Erythroblast (primary cell): ENCODE measurements at regions not wholly inside any gene's neighbourhood (a gene's known extent, or its start where the extent isn't known, plus 50 kb on each side); places are given as distances from the start of the nearest gene placed in this dataset.

Experiments used
- GATA1 ChIP-seq: IDR thresholded peaks from 2 replicates; pipeline ENCODE4 v1.6.1; 2011; ENCODE audit warnings: low read depth, mild to moderate bottlenecking, control low read depth, low read length, moderate library complexity
- POLR2A ChIP-seq: IDR thresholded peaks from 2 replicates; pipeline ENCODE4 v1.6.1; 2011; ENCODE audit warnings: mild to moderate bottlenecking, low read length

GRCh38 chr10:85510682-85511081 lies 855.9 kb downstream of the GRID1 start:
- TF ChIP-seq POLR2A (no peak), GATA1 (no peak)
